ENCODE measurements at regions not wholly inside any gene's neighbourhood (a gene's known extent, or its start where the extent isn't known, plus 50 kb on each side); places are given as distances from the start of the nearest gene placed in this dataset.

- no peaks in the 10 kb centered on the region for H3K4me1 ChIP-seq (ENCODE audit: control insufficient read depth in 2 of 2, insufficient read depth in 2 of 2, low read length in 2 of 2)
- H3K27me3 ChIP-seq (ENCODE audit: control insufficient read depth in 2 of 2, insufficient read depth in 2 of 2, low read length in 2 of 2): no peaks in the 10 kb centered on the region
- H3K27ac ChIP-seq (ENCODE audit: low read depth in 2 of 2, low read length in 2 of 2): no peak overlapping the region
- H3K9ac ChIP-seq (ENCODE audit: low read depth in 1 of 2, low read length in 2 of 2): no peak overlapping the region
- H3K4me3 ChIP-seq (ENCODE audit: low read length in 2 of 2): no peak overlapping the region
- no peaks in the 10 kb centered on the region for H3K9me3 ChIP-seq (ENCODE audit: control insufficient read depth in 2 of 2, low read length in 2 of 2)
- no peaks in the 10 kb centered on the region for H3K36me3 ChIP-seq (ENCODE audit: control insufficient read depth in 2 of 2, insufficient read depth in 2 of 2, low read length in 2 of 2)
Observed at GRCh38 chr3:29145360-29145759, 135.5 kb upstream of the RBMS3 start.

GRCh38 chr3:29152379-29152778 is 128.5 kb upstream of the RBMS3 start:
- no peak overlapping the region for H3K27ac ChIP-seq (ENCODE audit: low read depth in 2 of 2, low read length in 2 of 2)
- H3K36me3 ChIP-seq (ENCODE audit: control insufficient read depth in 2 of 2, insufficient read depth in 2 of 2, low read length in 2 of 2): no peaks in the 10 kb centered on the region

GRCh38 chr3:29153811-29154210 is 127.1 kb upstream of the RBMS3 start:
- Histone ChIP-seq H3K4me1 (ENCODE audit: control insufficient read depth in 2 of 2, insufficient read depth in 2 of 2, low read length in 2 of 2) (no peaks in the 10 kb centered on the region), H3K27me3 (ENCODE audit: control insufficient read depth in 2 of 2, insufficient read depth in 2 of 2, low read length in 2 of 2) (no peaks in the 10 kb centered on the region), H3K27ac (ENCODE audit: low read depth in 2 of 2, low read length in 2 of 2) (no peak overlapping the region), H3K36me3 (ENCODE audit: control insufficient read depth in 2 of 2, insufficient read depth in 2 of 2, low read length in 2 of 2) (no peaks in the 10 kb centered on the region), H3K9me3 (ENCODE audit: control insufficient read depth in 2 of 2, low read length in 2 of 2) (no peaks in the 10 kb centered on the region), H3K4me3 (ENCODE audit: low read length in 2 of 2) (no peak overlapping the region), H3K9ac (ENCODE audit: low read depth in 1 of 2, low read length in 2 of 2) (no peak overlapping the region)

More at GRCh38 chr3:29152379-29152778, 128.5 kb upstream of the RBMS3 start:
- no peak overlapping the region for H3K4me3 ChIP-seq (ENCODE audit: low read length in 2 of 2)
- H3K27me3 ChIP-seq (ENCODE audit: control insufficient read depth in 2 of 2, insufficient read depth in 2 of 2, low read length in 2 of 2): no peaks in the 10 kb centered on the region
- no peaks in the 10 kb centered on the region for H3K4me1 ChIP-seq (ENCODE audit: control insufficient read depth in 2 of 2, insufficient read depth in 2 of 2, low read length in 2 of 2)
- no peak overlapping the region for H3K9ac ChIP-seq (ENCODE audit: low read depth in 1 of 2, low read length in 2 of 2)
- H3K9me3 ChIP-seq (ENCODE audit: control insufficient read depth in 2 of 2, low read length in 2 of 2): no peaks in the 10 kb centered on the region

GRCh38 chr3:29156086-29156715 is 124.7 kb upstream of the RBMS3 start:
- no peaks in the 10 kb centered on the region for H3K4me1 ChIP-seq (ENCODE audit: control insufficient read depth in 2 of 2, insufficient read depth in 2 of 2, low read length in 2 of 2)
- H3K27ac ChIP-seq (ENCODE audit: low read depth in 2 of 2, low read length in 2 of 2): no peak overlapping the region
- no peak overlapping the region for H3K9ac ChIP-seq (ENCODE audit: low read depth in 1 of 2, low read length in 2 of 2)
- H3K36me3 ChIP-seq (ENCODE audit: control insufficient read depth in 2 of 2, insufficient read depth in 2 of 2, low read length in 2 of 2): no peaks in the 10 kb centered on the region
- no peaks in the 10 kb centered on the region for H3K27me3 ChIP-seq (ENCODE audit: control insufficient read depth in 2 of 2, insufficient read depth in 2 of 2, low read length in 2 of 2)
- no peak overlapping the region for H3K4me3 ChIP-seq (ENCODE audit: low read length in 2 of 2)
- H3K9me3 ChIP-seq (ENCODE audit: control insufficient read depth in 2 of 2, low read length in 2 of 2): no peaks in the 10 kb centered on the region

- Histone ChIP-seq H3K27ac (ENCODE audit: low read depth in 2 of 2, low read length in 2 of 2) (no peak overlapping the region), H3K27me3 (ENCODE audit: control insufficient read depth in 2 of 2, insufficient read depth in 2 of 2, low read length in 2 of 2) (no peaks in the 10 kb centered on the region), H3K4me3 (ENCODE audit: low read length in 2 of 2) (no peak overlapping the region), H3K36me3 (ENCODE audit: control insufficient read depth in 2 of 2, insufficient read depth in 2 of 2, low read length in 2 of 2) (no peaks in the 10 kb centered on the region), H3K4me1 (ENCODE audit: control insufficient read depth in 2 of 2, insufficient read depth in 2 of 2, low read length in 2 of 2) (no peaks in the 10 kb centered on the region), H3K9me3 (ENCODE audit: control insufficient read depth in 2 of 2, low read length in 2 of 2) (no peaks in the 10 kb centered on the region), H3K9ac (ENCODE audit: low read depth in 1 of 2, low read length in 2 of 2) (no peak overlapping the region)
Observed at GRCh38 chr3:29164825-29165224, 116.0 kb upstream of the RBMS3 start.

- no peaks in the 10 kb centered on the region for H3K36me3 ChIP-seq (ENCODE audit: control insufficient read depth in 2 of 2, insufficient read depth in 2 of 2, low read length in 2 of 2)
- H3K27ac ChIP-seq (ENCODE audit: low read depth in 2 of 2, low read length in 2 of 2): no peak overlapping the region
- no peak overlapping the region for H3K9ac ChIP-seq (ENCODE audit: low read depth in 1 of 2, low read length in 2 of 2)
- no peaks in the 10 kb centered on the region for H3K27me3 ChIP-seq (ENCODE audit: control insufficient read depth in 2 of 2, insufficient read depth in 2 of 2, low read length in 2 of 2)
- H3K9me3 ChIP-seq (ENCODE audit: control insufficient read depth in 2 of 2, low read length in 2 of 2): no peaks in the 10 kb centered on the region
- no peak overlapping the region for H3K4me3 ChIP-seq (ENCODE audit: low read length in 2 of 2)
- H3K4me1 ChIP-seq (ENCODE audit: control insufficient read depth in 2 of 2, insufficient read depth in 2 of 2, low read length in 2 of 2): no peaks in the 10 kb centered on the region
Observed at GRCh38 chr3:29167180-29167579, 113.7 kb upstream of the RBMS3 start.

- H3K4me1 ChIP-seq (ENCODE audit: control insufficient read depth in 2 of 2, insufficient read depth in 2 of 2, low read length in 2 of 2): no peaks in the 10 kb centered on the region
- H3K36me3 ChIP-seq (ENCODE audit: control insufficient read depth in 2 of 2, insufficient read depth in 2 of 2, low read length in 2 of 2): no peaks in the 10 kb centered on the region
- no peaks in the 10 kb centered on the region for H3K9me3 ChIP-seq (ENCODE audit: control insufficient read depth in 2 of 2, low read length in 2 of 2)
- H3K4me3 ChIP-seq (ENCODE audit: low read length in 2 of 2): no peak overlapping the region
- H3K27me3 ChIP-seq (ENCODE audit: control insufficient read depth in 2 of 2, insufficient read depth in 2 of 2, low read length in 2 of 2): no peaks in the 10 kb centered on the region
- H3K9ac ChIP-seq (ENCODE audit: low read depth in 1 of 2, low read length in 2 of 2): no peak overlapping the region
- no peak overlapping the region for H3K27ac ChIP-seq (ENCODE audit: low read depth in 2 of 2, low read length in 2 of 2)
Observed at GRCh38 chr3:29168081-29168480, 112.8 kb upstream of the RBMS3 start.

GRCh38 chr3:29168696-29169095 is 112.2 kb upstream of the RBMS3 start:
- H3K9ac ChIP-seq (ENCODE audit: low read depth in 1 of 2, low read length in 2 of 2): no peak overlapping the region
- H3K9me3 ChIP-seq (ENCODE audit: control insufficient read depth in 2 of 2, low read length in 2 of 2): no peaks in the 10 kb centered on the region
- no peaks in the 10 kb centered on the region for H3K4me1 ChIP-seq (ENCODE audit: control insufficient read depth in 2 of 2, insufficient read depth in 2 of 2, low read length in 2 of 2)
- no peak overlapping the region for H3K27ac ChIP-seq (ENCODE audit: low read depth in 2 of 2, low read length in 2 of 2)
- H3K27me3 ChIP-seq (ENCODE audit: control insufficient read depth in 2 of 2, insufficient read depth in 2 of 2, low read length in 2 of 2): no peaks in the 10 kb centered on the region
- H3K36me3 ChIP-seq (ENCODE audit: control insufficient read depth in 2 of 2, insufficient read depth in 2 of 2, low read length in 2 of 2): no peaks in the 10 kb centered on the region
- no peak overlapping the region for H3K4me3 ChIP-seq (ENCODE audit: low read length in 2 of 2)

- H3K4me1 ChIP-seq (ENCODE audit: control insufficient read depth in 2 of 2, insufficient read depth in 2 of 2, low read length in 2 of 2): no peaks in the 10 kb centered on the region
- no peak overlapping the region for H3K9ac ChIP-seq (ENCODE audit: low read depth in 1 of 2, low read length in 2 of 2)
- no peaks in the 10 kb centered on the region for H3K36me3 ChIP-seq (ENCODE audit: control insufficient read depth in 2 of 2, insufficient read depth in 2 of 2, low read length in 2 of 2)
- no peaks in the 10 kb centered on the region for H3K27me3 ChIP-seq (ENCODE audit: control insufficient read depth in 2 of 2, insufficient read depth in 2 of 2, low read length in 2 of 2)
- no peak overlapping the region for H3K27ac ChIP-seq (ENCODE audit: low read depth in 2 of 2, low read length in 2 of 2)
- H3K9me3 ChIP-seq (ENCODE audit: control insufficient read depth in 2 of 2, low read length in 2 of 2): no peaks in the 10 kb centered on the region
- H3K4me3 ChIP-seq (ENCODE audit: low read length in 2 of 2): no peak overlapping the region
Observed at GRCh38 chr3:29169451-29169850, 111.4 kb upstream of the RBMS3 start.

GRCh38 chr3:29171043-29171990 is 109.6 kb upstream of the RBMS3 start:
- H3K9me3 ChIP-seq (ENCODE audit: control insufficient read depth in 2 of 2, low read length in 2 of 2): no peaks in the 10 kb centered on the region
- no peak overlapping the region for H3K9ac ChIP-seq (ENCODE audit: low read depth in 1 of 2, low read length in 2 of 2)
- no peaks in the 10 kb centered on the region for H3K4me1 ChIP-seq (ENCODE audit: control insufficient read depth in 2 of 2, insufficient read depth in 2 of 2, low read length in 2 of 2)
- H3K27ac ChIP-seq (ENCODE audit: low read depth in 2 of 2, low read length in 2 of 2): peak overlapping the region in 1 of 2 donors; percentile 4
- H3K27me3 ChIP-seq (ENCODE audit: control insufficient read depth in 2 of 2, insufficient read depth in 2 of 2, low read length in 2 of 2): no peaks in the 10 kb centered on the region
- H3K36me3 ChIP-seq (ENCODE audit: control insufficient read depth in 2 of 2, insufficient read depth in 2 of 2, low read length in 2 of 2): no peaks in the 10 kb centered on the region
- H3K4me3 ChIP-seq (ENCODE audit: low read length in 2 of 2): no peak overlapping the region
